ENCODE measurements at regions not wholly inside any gene's neighbourhood (a gene's known extent, or its start where the extent isn't known, plus 50 kb on each side); places are given as distances from the start of the nearest gene placed in this dataset.

DNA sequence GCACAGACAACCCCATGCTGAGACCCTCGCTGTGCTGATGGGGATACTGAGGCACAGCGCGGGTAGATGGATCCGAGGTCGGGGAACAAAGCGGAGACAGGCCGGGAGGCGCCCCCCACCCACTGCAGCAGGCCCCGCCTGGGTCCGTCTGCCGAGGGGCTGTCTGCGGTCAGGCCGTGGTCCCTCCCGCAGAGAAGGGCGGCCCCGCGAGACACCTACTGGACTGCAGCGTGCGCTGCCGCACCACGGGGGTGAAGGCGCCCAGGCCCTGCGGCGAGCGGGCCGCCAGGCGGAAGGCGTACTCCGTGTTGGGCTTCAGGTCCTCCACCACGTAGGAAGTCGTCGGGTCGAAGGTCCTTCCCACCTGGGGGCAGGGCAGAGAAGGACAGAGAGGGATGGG is 101.9 kb downstream of the PTPRS start:
- Histone ChIP-seq H3F3A (ENCODE audit: insufficient read depth, low read length, poor library complexity, severe bottlenecking) (no peaks in the 10 kb centered on the region), H4K20me1 (ENCODE audit: insufficient read depth) (no peaks in the 10 kb centered on the region)
- TF ChIP-seq MXI1 (conservative IDR thresholded peaks at IDR 0.05; ENCODE audit: poor library complexity, severe bottlenecking) = no peak
- no peak for TF ChIP-seq POLR2AphosphoS5 (IDR thresholded peaks at IDR 0.05)
- no peak for TF ChIP-seq RAD21 (conservative IDR thresholded peaks at IDR 0.05)
- TF ChIP-seq, protein P1, sequence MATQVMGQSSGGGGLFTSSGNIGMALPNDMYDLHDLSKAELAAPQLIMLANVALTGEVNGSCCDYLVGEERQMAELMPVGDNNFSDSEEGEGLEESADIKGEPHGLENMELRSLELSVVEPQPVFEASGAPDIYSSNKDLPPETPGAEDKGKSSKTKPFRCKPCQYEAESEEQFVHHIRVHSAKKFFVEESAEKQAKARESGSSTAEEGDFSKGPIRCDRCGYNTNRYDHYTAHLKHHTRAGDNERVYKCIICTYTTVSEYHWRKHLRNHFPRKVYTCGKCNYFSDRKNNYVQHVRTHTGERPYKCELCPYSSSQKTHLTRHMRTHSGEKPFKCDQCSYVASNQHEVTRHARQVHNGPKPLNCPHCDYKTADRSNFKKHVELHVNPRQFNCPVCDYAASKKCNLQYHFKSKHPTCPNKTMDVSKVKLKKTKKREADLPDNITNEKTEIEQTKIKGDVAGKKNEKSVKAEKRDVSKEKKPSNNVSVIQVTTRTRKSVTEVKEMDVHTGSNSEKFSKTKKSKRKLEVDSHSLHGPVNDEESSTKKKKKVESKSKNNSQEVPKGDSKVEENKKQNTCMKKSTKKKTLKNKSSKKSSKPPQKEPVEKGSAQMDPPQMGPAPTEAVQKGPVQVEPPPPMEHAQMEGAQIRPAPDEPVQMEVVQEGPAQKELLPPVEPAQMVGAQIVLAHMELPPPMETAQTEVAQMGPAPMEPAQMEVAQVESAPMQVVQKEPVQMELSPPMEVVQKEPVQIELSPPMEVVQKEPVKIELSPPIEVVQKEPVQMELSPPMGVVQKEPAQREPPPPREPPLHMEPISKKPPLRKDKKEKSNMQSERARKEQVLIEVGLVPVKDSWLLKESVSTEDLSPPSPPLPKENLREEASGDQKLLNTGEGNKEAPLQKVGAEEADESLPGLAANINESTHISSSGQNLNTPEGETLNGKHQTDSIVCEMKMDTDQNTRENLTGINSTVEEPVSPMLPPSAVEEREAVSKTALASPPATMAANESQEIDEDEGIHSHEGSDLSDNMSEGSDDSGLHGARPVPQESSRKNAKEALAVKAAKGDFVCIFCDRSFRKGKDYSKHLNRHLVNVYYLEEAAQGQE (IDR thresholded peaks at IDR 0.05; ENCODE audit: borderline replicate concordance) = no peak
- no peak for TF ChIP-seq EZH2 (IDR thresholded peaks at IDR 0.05; ENCODE audit: borderline replicate concordance, insufficient read depth, low read length, poor library complexity, severe bottlenecking)

DNA sequence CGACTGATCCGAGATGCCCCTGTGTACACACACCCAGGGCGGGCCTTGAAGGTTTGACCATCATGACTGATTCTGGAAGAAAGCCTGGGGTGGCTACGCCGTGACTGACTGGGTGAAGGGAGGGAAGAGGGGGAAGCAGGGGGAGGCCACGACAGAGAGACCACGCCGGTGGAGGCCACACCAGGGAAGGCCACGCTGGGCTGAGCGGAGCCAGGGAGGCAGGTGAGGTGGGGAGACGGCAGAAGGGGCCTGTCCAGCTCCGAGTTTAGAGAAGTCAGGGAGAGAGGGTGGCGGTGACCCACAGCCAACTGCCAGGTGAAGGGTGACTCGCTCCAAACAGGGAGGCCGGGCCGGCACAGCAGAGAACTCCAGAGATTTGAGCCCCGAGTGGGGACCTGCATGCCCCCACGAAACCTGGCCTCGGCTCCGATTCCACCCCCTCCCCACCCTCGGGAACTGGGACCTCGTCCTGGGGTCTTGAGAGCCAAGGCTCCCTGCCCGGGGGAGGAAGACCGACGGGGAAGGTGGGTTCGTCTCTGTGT is 102.6 kb downstream of the PTPRS start:
- Histone ChIP-seq H3K79me2 (replicated peaks; ENCODE audit: insufficient read depth, low read length) (no peaks in the 10 kb centered on the region), H3K9me3 (ENCODE audit: low read length) (no peaks in the 10 kb centered on the region), H3K27ac (ENCODE audit: low read length) (no peak overlapping the region), H4K20me1 (ENCODE audit: insufficient read depth) (no peaks in the 10 kb centered on the region), H3K27me3 (ENCODE audit: insufficient read depth, low read depth, low read length) (no peaks in the 10 kb centered on the region), H3K9ac (ENCODE audit: low read length) (no peak overlapping the region), H3K4me3 (ENCODE audit: low read length) (no peak overlapping the region), H3K9me2 (ENCODE audit: insufficient read depth, low read length) (no peaks in the 10 kb centered on the region), H3K4me2 (ENCODE audit: low read length) (no peak overlapping the region), H3K36me3 (ENCODE audit: insufficient read depth, low read length) (peaks cover 18% of the 10 kb centered on the region), H3F3A (ENCODE audit: insufficient read depth, low read length, poor library complexity, severe bottlenecking) (no peaks in the 10 kb centered on the region), H2AFZ (ENCODE audit: low read depth, low read length) (no peak overlapping the region)
- TF ChIP-seq, protein P1 (IDR thresholded peaks at IDR 0.05; ENCODE audit: borderline replicate concordance) = no peak
- no peak for TF ChIP-seq EZH2 (IDR thresholded peaks at IDR 0.05; ENCODE audit: borderline replicate concordance, insufficient read depth, low read length, poor library complexity, severe bottlenecking)
- TF ChIP-seq EP300 (conservative IDR thresholded peaks at IDR 0.05; ENCODE audit: poor library complexity, severe bottlenecking) = no peak
- no peak for TF ChIP-seq POLR2AphosphoS5 (IDR thresholded peaks at IDR 0.05)

More for the DNA sequence above, 101.9 kb downstream of the PTPRS start:
- H3K9ac ChIP-seq (ENCODE audit: low read length) = no peak overlapping the region
- no peak overlapping the region for H3K4me3 ChIP-seq (ENCODE audit: low read length)
- H3K36me3 ChIP-seq (ENCODE audit: insufficient read depth, low read length) = peaks cover 15% of the 10 kb centered on the region
- H2AFZ ChIP-seq (ENCODE audit: low read depth, low read length) = no peak overlapping the region
- H3K27ac ChIP-seq (ENCODE audit: low read length) = no peak overlapping the region
- H3K27me3 ChIP-seq (ENCODE audit: insufficient read depth, low read depth, low read length) = no peaks in the 10 kb centered on the region
- H3K4me2 ChIP-seq (ENCODE audit: low read length) = no peak overlapping the region
- H3K9me2 ChIP-seq (ENCODE audit: insufficient read depth, low read length) = no peaks in the 10 kb centered on the region
- H3K9me3 ChIP-seq (ENCODE audit: low read length) = no peaks in the 10 kb centered on the region
- no peaks in the 10 kb centered on the region for H3K79me2 ChIP-seq (replicated peaks; ENCODE audit: insufficient read depth, low read length)
